Sigmoid colon (tissue), 3 donors: ENCODE measurements at regions not wholly inside any gene's neighbourhood (a gene's known extent, or its start where the extent isn't known, plus 50 kb on each side); places are given as distances from the start of the nearest gene placed in this dataset.

ENCODE experiments used
- POLR2A ChIP-seq, 2 donors: fragments of 450-650 bp; IDR thresholded peaks; one replicate each; pipeline ENCODE4 v1.6.1; 2016; ENCODE audit warnings: antibody characterized with exemption in 2 of 2, mild to moderate bottlenecking in 2 of 2, moderate library complexity in 2 of 2
- TF ChIP-seq, protein P1 (sequence below), 4 experiments: fragments of 450-650 bp in 3 of 4; fragments of 200-600 bp in 1 of 4; IDR thresholded peaks; one replicate each; pipeline ENCODE4 v1.5.1; 2016 to 2019; ENCODE audit warnings: antibody characterized with exemption in 4 of 4, mild to moderate bottlenecking in 3 of 4, moderate library complexity in 2 of 4

- TF ChIP-seq, protein P1, sequence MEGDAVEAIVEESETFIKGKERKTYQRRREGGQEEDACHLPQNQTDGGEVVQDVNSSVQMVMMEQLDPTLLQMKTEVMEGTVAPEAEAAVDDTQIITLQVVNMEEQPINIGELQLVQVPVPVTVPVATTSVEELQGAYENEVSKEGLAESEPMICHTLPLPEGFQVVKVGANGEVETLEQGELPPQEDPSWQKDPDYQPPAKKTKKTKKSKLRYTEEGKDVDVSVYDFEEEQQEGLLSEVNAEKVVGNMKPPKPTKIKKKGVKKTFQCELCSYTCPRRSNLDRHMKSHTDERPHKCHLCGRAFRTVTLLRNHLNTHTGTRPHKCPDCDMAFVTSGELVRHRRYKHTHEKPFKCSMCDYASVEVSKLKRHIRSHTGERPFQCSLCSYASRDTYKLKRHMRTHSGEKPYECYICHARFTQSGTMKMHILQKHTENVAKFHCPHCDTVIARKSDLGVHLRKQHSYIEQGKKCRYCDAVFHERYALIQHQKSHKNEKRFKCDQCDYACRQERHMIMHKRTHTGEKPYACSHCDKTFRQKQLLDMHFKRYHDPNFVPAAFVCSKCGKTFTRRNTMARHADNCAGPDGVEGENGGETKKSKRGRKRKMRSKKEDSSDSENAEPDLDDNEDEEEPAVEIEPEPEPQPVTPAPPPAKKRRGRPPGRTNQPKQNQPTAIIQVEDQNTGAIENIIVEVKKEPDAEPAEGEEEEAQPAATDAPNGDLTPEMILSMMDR (IDR thresholded peaks at IDR 0.05), result no peak
- no peak for TF ChIP-seq POLR2A (IDR thresholded peaks at IDR 0.05)
Observed at GRCh38 chrX:113580486-113580885, 739.9 kb upstream of the AMOT start.
